ENCODE measurements at regions not wholly inside any gene's neighbourhood (a gene's known extent, or its start where the extent isn't known, plus 50 kb on each side); places are given as distances from the start of the nearest gene placed in this dataset.
"Not testable (repeated sequence)": the region's sequence is repeated elsewhere in the genome, so short reads cannot be mapped to it uniquely, and the experiment has no call there.

DNA sequence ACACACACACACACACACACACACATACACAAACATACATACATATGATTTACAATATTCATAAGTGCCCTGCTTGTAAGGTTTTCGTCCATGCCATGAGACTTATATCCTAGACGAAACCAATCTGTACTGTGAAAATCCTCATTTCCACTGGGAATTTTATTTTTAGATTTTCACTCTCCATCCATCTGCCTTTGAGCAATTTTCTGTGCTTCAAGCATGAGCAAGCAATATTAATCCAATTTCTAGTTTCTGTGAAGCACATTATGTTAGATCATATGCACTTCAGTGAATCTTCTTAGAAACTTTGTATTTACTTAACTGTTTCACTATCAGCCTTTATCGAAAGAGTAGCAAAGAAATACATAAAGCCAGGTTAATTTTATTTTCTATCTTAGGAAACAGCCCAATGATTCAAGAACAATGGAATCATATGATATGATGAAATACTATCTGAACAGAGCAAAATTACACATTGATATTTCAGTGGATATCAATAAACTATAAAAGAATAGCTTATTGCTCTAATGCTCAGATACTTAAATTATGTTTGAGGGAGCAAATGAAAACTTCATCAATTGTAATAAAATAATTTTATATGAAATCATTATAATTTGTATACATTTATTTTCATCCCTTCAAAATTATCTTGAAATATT is 1100.7 kb upstream of the MIR17HG start:
- no peak for DNase-seq (ENCODE audit: low spot score)

DNA sequence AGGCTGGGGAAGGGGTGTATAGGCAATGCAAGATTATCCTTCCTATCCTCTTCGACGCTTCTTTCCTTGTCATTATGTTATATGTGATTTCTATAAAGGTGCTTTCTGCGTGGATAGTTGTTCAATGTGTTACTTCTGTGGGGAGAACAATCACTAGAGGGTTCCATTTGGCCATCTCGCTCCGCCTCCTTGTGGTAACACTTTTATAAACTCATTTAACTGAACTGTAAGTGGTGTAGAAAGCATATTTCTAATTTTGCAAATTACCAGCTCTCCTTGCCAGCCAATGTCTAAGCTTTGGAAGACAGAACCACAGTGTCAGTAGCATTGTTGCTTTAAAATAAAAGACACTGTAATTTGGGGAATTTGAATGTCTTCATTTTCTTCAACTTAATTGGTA is 1093.7 kb upstream of the MIR17HG start:
- DNase-seq (ENCODE audit: low spot score), result no peak

- no peak for DNase-seq (ENCODE audit: low spot score)
These were observed 1093.0 kb upstream of the MIR17HG start for GRCh38 chr13:90254437-90254836.

DNA sequence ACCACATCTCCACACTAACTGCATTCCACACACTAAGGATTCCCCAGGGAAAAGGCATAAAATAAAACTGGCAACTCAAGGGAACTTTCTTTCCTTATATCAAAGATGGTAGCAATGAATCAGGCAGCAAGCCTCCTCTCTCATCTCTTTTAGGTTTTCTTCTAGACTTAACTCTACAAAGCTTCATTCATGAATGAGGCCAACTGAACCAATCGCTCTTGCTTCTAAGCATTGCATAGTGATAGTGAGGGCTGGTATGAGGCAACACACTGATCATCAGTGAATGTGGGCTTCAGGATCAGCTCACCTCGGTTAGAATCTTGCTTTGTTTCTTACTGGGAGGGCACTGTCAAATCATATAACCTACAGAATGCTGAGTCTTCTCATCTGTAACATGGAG is 1090.7 kb upstream of the MIR17HG start:
- DNase-seq (ENCODE audit: low spot score), result no peak

GRCh38 chr13:90258129-90258528 is 1089.4 kb upstream of the MIR17HG start:
- no peak for DNase-seq (ENCODE audit: low spot score)

- no peak for DNase-seq (ENCODE audit: low spot score)
These were observed 1086.1 kb upstream of the MIR17HG start for GRCh38 chr13:90261343-90261742.

GRCh38 chr13:90270226-90270625 is 1077.3 kb upstream of the MIR17HG start:
- DNase-seq (ENCODE audit: low spot score), result no peak

GRCh38 chr13:90272356-90272755 is 1075.1 kb upstream of the MIR17HG start:
- no peak for DNase-seq (ENCODE audit: low spot score)

- no peak for DNase-seq (ENCODE audit: low spot score)
These were observed 1071.3 kb upstream of the MIR17HG start for GRCh38 chr13:90276216-90276615.

DNA sequence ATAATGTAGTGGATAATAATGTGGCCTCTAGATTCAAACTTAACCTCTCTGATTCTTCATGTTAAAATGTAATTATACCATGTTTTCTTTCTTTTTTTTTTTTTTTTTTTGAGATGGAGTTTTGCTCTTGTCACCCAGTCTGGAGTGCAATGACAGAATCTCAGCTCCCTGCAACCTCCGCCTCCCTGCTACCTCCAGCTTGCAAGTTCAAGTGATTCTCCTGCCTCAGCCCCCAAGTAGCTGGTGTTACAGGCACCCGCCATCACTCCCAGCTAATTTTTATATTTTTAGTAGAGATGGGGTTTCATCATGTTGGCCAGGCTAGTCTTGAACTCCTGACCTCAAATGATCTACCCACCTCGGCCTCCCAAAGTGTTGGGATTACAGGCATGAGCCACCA is 1069.3 kb upstream of the MIR17HG start:
- DNase-seq (ENCODE audit: low spot score), result not testable (repeated sequence)

DNA sequence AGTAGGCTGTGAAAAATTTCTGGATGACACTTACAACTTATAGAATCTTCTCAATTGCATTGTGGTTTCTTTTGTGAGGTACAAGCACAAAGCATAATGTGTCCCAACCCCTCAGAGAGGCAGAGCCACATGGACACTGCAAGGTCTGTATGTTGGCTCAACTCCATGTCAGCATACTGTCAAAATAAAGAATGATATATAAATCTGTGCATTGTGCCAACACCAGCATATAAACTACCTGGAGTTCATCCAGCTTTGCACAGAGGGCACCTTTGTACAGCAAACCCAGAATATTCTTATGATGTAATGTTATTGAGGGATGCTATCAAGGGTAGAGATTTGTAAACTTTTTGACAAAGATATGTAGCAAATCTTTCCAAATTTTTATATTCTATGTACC is 1065.8 kb upstream of the MIR17HG start:
- no peak for DNase-seq (ENCODE audit: low spot score)

GRCh38 chr13:90287521-90287920 is 1060.0 kb upstream of the MIR17HG start:
- DNase-seq (ENCODE audit: low spot score), result no peak

- no peak for DNase-seq (ENCODE audit: low spot score)
These were observed 1053.6 kb upstream of the MIR17HG start for GRCh38 chr13:90293793-90294361.

DNA sequence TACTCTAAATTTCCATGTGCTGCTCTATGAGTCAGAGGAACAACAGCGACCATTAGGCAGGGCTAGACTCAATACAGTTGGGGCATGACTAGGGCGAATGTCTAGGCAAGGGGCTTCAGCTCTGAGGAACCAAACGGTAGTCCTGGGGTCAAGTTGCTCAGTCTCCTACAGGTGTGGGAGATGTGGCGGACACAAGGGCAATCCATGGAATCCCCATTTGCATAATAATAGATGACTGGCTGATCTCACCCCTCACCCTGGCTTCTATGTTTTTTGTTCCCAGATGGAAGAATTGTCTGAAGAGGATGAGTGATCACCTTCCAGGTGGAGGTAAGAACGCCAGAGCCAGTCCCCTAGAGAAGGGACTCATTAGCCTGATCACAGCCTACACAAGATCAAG is 1048.2 kb upstream of the MIR17HG start:
- peak; percentile 3 for DNase-seq (ENCODE audit: low spot score)

DNA sequence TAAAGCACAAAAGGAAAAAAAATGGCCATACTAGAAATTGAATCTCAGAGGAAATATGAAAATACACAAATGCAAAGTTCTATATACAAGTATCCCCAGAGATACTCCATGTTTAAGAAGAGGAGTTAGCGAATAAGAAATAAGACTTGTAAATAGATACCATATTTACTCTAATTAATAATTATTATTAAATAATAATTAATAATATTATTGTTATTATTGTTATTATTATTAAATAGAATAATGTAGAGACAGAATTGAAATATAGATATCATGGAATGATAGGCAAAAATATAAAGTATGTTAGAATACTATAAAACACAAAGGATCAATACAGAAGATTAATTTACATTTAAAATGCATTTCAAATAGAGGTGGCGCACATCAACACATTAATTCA is 1047.5 kb upstream of the MIR17HG start:
- no peak for DNase-seq (ENCODE audit: low spot score)

GRCh38 chr13:90302107-90302506 is 1045.4 kb upstream of the MIR17HG start:
- DNase-seq (ENCODE audit: low spot score), result no peak

- DNase-seq (ENCODE audit: low spot score), result no peak
These were observed 1041.7 kb upstream of the MIR17HG start for GRCh38 chr13:90305796-90306195.

DNA sequence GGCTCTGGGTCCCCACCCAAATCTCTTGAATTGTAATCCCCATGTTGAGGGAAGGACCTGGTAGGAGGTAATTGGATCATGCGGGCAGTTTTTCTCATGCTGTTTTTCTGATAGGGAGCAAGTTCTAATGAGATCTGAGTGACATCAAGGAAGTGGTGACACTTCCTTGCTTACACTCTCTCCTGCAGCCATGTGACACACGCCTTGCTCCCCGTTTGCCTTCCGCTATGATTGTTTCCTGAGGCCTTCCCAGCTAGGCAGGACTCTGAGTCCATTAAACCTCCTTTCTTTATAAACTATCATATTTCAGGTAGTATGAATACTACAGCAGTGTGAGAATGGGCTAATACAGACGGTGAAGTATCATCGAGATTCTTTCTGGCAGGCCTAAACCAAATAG is 1040.4 kb upstream of the MIR17HG start:
- no peak for DNase-seq (ENCODE audit: low spot score)

DNA sequence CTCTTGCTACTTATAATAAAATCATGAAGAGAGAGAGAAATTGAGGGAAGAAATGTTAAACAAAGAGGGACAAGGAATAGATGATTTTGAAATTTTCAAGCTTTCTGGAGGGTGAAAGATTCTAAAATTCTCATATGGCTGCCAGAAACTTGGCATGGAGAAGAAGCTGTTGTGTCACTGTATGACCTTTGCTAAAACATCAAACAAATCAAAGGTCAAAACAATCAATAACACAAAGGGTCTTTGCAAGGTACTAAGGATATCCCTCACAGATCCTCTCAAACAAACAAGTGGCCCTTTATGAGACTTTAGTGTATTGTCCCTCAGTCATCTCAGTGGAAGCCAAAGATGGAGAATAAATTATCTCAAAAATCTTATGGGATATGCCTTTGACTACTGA is 1039.2 kb upstream of the MIR17HG start:
- no peak for DNase-seq (ENCODE audit: low spot score)

GRCh38 chr13:90311929-90312328 is 1035.6 kb upstream of the MIR17HG start:
- no peak for DNase-seq (ENCODE audit: low spot score)

DNA sequence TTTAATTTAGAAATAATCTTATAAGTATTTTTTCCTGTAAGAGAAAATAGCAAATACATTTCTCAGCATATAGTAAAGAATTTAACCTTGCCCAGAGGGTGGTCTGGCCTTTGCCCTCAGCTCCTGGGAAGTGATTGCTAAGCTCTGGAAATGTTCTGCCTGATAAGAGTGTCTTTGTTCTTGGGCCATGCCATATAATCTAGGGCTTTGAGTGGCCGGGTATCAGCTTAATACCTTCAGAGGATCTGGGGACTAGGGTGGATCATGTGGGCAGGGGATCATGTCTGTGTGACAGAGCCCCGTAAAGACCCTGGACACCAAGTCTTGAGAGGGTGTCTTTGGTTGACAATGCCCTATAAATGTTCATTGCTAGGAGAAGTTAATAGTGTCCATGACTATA is 1032.4 kb upstream of the MIR17HG start:
- DNase-seq (ENCODE audit: low spot score), result no peak

DNA sequence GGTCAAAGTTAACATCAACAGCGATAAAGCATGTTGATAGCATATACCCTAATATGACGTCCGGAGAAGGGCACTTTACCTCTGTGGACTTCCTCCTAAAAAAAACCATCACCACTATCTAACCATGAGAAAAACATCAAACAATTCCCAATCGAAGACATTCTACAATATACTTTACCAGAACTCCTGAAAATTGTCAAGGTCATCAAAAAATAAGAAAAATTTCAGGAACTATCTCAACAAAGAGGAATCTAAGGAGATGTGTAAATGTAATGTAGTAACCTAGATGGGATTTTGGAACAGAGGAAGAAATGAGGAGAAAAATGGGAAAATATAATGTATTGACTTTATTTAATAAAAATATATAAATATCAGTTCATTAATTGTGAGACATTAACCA is 1026.8 kb upstream of the MIR17HG start:
- DNase-seq (ENCODE audit: low spot score), result no peak

GRCh38 chr13:90321281-90321931 is 1026.1 kb upstream of the MIR17HG start:
- no peak for DNase-seq (ENCODE audit: low spot score)

DNA sequence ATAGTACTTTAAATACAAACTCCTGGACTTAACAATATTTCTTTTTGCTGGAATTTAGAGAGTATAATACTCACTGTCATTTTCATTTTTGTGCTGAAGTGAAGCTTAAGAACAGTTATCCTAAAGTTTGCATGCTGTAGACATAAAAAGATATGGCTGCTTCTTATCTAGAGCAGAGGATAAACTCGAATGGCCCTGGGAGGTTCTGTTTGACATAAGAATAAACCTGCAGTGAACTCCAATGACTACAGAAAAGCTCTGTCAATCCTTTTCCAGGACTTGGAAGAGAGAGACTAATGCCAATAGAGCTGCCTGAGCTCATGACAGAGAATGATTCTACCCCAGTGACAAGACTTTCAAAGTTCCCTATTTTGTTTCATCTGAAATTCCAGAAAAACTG is 1017.8 kb upstream of the MIR17HG start:
- no peak for DNase-seq (ENCODE audit: low spot score)
